Hindlimb muscle (tissue), 1 donor: ENCODE measurements at regions not wholly inside any gene's neighbourhood (a gene's known extent, or its start where the extent isn't known, plus 50 kb on each side); places are given as distances from the start of the nearest gene placed in this dataset.
"Not testable (repeated sequence)": the region's sequence is repeated elsewhere in the genome, so short reads cannot be mapped to it uniquely, and the experiment has no call there.

ENCODE experiments used
- DNase-seq: peaks from one replicate; pipeline ENCODE4 v3.0.0-alpha.2; 2013

DNA sequence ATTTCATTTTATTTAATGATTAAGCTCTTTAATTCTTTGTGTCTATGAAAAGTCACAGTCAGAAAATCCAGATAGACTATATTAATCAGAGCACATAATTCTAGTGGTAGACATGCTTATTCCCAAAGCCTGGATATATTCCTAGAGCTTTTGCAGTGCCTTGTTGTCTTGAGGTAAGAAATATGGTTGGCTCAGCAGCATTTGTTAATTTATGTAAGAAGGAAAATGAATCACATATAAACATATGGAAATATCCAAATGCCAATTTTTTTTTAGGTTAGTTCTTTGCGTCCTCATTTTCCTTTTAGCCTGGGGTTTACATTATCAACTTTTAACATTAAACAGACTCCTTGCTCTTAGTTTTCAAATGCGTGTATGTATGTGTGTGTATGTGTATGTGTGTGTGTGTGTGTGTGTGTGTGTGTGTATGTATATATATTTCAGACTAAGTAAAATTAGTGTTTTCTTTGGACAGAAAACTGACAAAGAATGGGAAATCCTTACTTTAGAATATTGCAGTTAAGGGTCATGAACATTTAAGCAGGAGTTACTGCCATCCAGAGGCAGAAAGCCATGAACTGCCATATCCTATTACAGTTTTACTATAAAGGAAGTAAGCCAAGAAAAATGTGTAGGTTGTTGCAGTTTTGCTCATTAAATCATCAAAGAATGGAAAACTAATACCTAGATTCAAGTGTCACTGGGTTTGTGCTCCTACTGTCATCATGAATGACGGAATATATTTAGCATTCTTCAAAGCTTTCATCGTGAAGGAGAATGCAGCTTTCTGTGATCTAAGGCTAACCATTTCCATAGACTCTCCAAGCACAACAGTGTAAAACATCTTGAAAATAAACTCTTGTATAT lies 477.1 kb upstream of the NR5A2 start:
- peak; percentile 29 for DNase-seq

- peak; percentile 73 for DNase-seq
Observed at GRCh38 chr1:199551967-199552565, 475.4 kb upstream of the NR5A2 start.

- DNase-seq: no peak
Observed at GRCh38 chr1:199553104-199553503, 474.4 kb upstream of the NR5A2 start.

GRCh38 chr1:199561334-199561733 lies 466.2 kb upstream of the NR5A2 start:
- no peak for DNase-seq

GRCh38 chr1:199573047-199573446 lies 454.5 kb upstream of the NR5A2 start:
- no peak for DNase-seq

GRCh38 chr1:199574950-199575349 lies 452.6 kb upstream of the NR5A2 start:
- DNase-seq: no peak

- DNase-seq: no peak
Observed at GRCh38 chr1:199580300-199580699, 447.2 kb upstream of the NR5A2 start.

GRCh38 chr1:199585392-199585791 lies 442.1 kb upstream of the NR5A2 start:
- DNase-seq: no peak

GRCh38 chr1:199590708-199591107 lies 436.8 kb upstream of the NR5A2 start:
- no peak for DNase-seq

- no peak for DNase-seq
Observed at GRCh38 chr1:199591468-199591867, 436.0 kb upstream of the NR5A2 start.

DNA sequence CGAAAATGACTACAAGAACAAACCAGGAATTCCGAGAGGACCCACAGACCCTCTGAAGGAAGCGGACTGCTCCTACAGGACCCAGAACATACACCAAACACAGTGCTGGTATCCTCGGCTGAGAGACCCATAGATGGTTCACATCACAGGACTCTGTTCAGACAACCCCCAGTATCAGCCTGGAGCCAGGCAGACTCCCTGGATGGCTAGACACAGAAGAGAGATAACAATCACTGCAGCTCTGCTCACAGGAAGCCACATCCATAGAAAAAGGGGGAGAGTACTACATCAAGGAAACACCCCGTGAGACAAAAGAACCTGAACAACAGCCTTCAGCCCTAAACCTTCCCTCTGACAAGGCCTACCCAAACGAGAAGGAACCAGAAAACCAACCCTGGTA lies 434.0 kb upstream of the NR5A2 start:
- no peak for DNase-seq

DNA sequence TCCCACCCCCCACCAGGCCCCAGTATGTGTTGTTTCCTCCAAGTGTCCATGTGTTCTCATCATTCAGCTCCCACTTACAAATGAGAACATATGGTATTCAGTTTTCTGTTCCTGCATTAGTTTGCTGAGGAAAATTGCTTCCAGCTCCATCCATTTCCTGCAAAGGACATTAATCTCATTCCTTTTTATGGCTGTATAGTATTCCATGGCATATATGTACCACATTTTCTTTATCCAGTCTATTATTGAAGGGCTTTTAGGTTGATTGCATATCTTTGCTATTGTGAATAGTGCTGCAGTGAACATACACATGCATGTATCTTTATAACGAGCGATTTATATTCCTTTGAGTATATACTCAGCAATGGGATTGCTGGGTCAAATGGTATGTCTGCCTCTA lies 431.1 kb upstream of the NR5A2 start:
- not testable (repeated sequence) for DNase-seq

GRCh38 chr1:199597152-199597551 lies 430.4 kb upstream of the NR5A2 start:
- no peak for DNase-seq

DNA sequence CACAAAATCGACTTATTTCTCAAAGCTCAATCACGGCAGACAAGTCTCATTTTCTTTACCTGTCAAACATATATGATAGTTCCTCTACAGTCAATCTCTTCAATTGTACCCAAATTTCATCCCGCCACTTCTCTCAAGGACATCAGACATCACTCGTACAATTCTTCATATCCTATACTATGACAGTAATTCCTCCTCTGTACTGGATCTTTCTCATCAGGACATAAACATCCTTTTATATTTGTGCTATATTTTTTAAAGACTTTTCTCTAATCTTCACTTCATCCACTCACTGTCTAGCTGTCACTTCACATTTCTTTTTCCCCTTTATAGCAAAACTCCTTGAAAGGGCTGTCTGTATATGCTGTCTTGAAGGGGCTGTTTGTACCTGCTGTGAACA lies 419.1 kb upstream of the NR5A2 start:
- DNase-seq: no peak

GRCh38 chr1:199612976-199613774 lies 414.3 kb upstream of the NR5A2 start:
- no peak for DNase-seq

DNA sequence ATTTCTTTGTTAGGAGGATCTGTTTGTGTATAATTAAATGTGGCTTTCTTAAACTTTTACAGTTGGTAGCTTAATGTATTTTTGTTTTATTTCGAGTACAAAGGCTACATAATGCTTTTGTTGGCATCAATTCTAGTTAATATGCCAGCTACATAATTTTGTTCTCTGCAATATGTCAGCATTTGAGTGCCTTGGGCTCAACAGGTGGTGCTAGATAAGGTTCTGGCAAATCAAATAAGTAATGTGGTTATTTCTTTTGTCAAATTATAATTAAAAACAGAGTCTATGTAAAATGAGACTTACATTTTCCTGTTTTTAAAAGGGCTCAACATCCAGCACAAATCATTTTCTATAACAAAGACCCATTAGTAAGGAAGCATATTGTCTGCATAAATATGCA lies 410.6 kb upstream of the NR5A2 start:
- no peak for DNase-seq

- no peak for DNase-seq
Observed at GRCh38 chr1:199619223-199619622, 408.3 kb upstream of the NR5A2 start.

DNA sequence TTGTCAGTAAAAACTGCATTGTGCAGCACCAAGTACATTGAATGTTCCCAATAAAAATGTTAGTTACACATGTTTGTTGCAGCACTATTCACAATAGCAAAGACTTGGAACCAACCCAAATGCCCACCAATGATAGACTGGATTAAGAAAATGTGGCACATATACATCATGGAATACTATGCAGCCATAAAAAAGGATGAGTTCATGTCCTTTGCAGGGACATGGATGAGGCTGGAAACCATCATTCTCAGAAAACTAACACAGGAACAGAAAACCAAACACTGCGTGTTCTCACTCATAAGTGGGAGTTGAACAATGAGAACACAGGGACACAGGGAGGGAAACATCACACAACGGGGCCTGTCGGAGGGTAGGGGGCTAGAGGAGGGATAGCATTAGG lies 401.3 kb upstream of the NR5A2 start:
- not testable (repeated sequence) for DNase-seq

GRCh38 chr1:199629624-199630023 lies 397.9 kb upstream of the NR5A2 start:
- DNase-seq: no peak

- DNase-seq: no peak
Observed at GRCh38 chr1:199639453-199639852, 388.1 kb upstream of the NR5A2 start.

- no peak for DNase-seq
Observed at GRCh38 chr1:199641531-199641930, 386.0 kb upstream of the NR5A2 start.

- DNase-seq: no peak
Observed at GRCh38 chr1:199644912-199645311, 382.6 kb upstream of the NR5A2 start.

DNA sequence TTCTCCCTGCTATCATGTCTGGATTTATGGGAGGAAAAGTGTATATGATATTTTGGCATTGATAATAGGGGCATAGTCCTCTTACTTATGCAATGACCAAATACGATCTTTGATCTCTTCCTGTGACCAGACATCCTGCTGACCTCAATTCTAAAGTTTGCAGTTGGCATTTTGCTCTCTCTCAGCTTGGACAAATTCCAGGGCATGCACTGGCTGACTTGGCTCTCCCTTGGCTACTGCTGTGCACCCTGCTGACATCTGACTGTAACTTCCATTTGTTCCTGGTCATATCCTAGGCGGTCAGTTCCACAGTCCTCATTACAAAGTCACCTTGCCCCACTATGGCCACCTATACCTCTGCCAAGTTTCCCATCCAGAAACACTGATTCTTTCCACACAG lies 380.7 kb upstream of the NR5A2 start:
- no peak for DNase-seq
